SK-N-MC (cell line): ENCODE measurements at regions not wholly inside any gene's neighbourhood (a gene's known extent, or its start where the extent isn't known, plus 50 kb on each side); places are given as distances from the start of the nearest gene placed in this dataset.

Experiments used
- EZH2 ChIP-seq: fragments of 200-600 bp; sonication (generic); IDR thresholded peaks from one replicate; pipeline ENCODE4 v1.6.1; 2017; ENCODE audit warnings: antibody characterized with exemption
- FOXP2 ChIP-seq: optimal IDR thresholded peaks from 2 replicates; pipeline ENCODE3; 2011; ENCODE audit warnings: mild to moderate bottlenecking, moderate library complexity; ENCODE audit not compliant: insufficient read depth; ENCODE audit errors: extremely low read length, control extremely low read depth
- POLR2AphosphoS5 ChIP-seq: IDR thresholded peaks from 2 replicates; pipeline ENCODE4 v1.6.1; 2012; ENCODE audit warnings: mild to moderate bottlenecking, low read depth, low read length, borderline replicate concordance

DNA sequence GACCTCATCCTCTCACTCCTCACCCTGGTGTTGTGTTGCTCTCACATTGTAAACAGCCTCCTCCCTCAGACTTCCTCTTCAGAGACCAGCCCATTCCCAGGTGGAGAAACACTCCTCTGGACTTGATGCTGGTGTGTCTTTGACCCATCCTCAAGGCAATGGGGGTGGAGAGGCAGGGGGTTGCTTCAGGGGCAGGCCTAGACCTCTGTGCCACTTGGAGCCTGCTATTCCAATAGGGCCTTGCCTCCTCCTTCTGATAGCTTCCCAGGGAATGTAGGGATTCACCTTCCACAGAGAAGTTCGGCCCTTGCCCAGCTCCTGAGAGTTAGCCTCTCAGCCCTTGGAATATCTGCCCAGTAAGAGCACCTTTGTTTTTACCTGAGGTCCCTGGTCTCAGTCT lies 606.6 kb upstream of the CADM1 start:
- TF ChIP-seq EZH2 (no peak), POLR2AphosphoS5 (no peak), FOXP2 (no peak)
